Neural crest cell (in vitro differentiated cells): ENCODE measurements at regions not wholly inside any gene's neighbourhood (a gene's known extent, or its start where the extent isn't known, plus 50 kb on each side); places are given as distances from the start of the nearest gene placed in this dataset.
A peak's percentile ranks its signal among the peaks of the same experiment; 100 is the strongest.

Experiments
- DNase-seq: peaks from one replicate; pipeline ENCODE4 v3.0.0; 2021; ENCODE audit warnings: low read depth, mixed read lengths, low spot score
- H3K27ac Mint-ChIP-seq: one replicate; pipeline ENCODE4 v1.8.0; 2021; ENCODE audit warnings: mild to moderate bottlenecking, mixed read lengths; ENCODE audit not compliant: unreplicated experiment
- H3K27me3 Mint-ChIP-seq: 2 replicates; pipeline ENCODE4 v1.8.0; 2021; ENCODE audit warnings: low read depth, mild to moderate bottlenecking, mixed read lengths
- H3K36me3 Mint-ChIP-seq: 2 replicates; pipeline ENCODE4 v1.8.0; 2021; ENCODE audit warnings: low read depth, mild to moderate bottlenecking, mixed read lengths
- H3K4me1 Mint-ChIP-seq: 2 replicates; pipeline ENCODE4 v1.8.0; 2021; ENCODE audit warnings: mixed read lengths
- H3K4me3 Mint-ChIP-seq: one replicate; pipeline ENCODE4 v1.8.0; 2021; ENCODE audit warnings: mild to moderate bottlenecking, mixed read lengths
- H3K9me3 Mint-ChIP-seq: 2 replicates; pipeline ENCODE4 v1.8.0; 2021; ENCODE audit warnings: mixed read lengths
- CTCF ChIP-seq: fragments of 200-600 bp; sonication (generic); conservative IDR thresholded peaks from 2 replicates; pipeline ENCODE4 v1.5.0; 2021; ENCODE audit warnings: antibody characterized with exemption, mild to moderate bottlenecking

DNA sequence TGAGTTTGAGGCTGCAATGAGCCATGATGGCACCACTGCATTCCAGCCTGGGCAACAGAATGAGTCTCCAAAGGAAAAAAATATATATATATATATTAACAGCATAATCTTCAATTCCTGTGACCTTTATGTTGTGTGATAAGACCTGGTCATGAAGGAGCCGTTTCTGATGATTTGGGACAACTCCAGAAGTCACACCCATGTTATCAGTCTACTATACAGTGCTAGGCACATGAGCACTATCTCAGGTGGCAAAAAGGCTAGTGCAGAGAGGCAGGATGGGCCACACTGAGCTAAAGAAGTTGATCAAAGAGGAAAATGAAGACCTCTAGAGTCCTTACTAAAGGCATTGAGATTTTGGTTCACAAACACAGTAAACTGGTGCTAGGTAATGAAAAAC lies 205.0 kb upstream of the RAD23B start:
- Mint-ChIP-seq H3K27ac (no peak overlapping the region), H3K4me3 (no peak overlapping the region), H3K9me3 (no peaks in the 10 kb centered on the region), H3K4me1 (no peaks in the 10 kb centered on the region), H3K36me3 (no peaks in the 10 kb centered on the region), H3K27me3 (no peaks in the 10 kb centered on the region)
- no peak for DNase-seq
- TF ChIP-seq CTCF = no peak

GRCh38 chr9:107079589-107079988 lies 203.5 kb upstream of the RAD23B start:
- Mint-ChIP-seq H3K9me3 (no peaks in the 10 kb centered on the region), H3K27me3 (no peaks in the 10 kb centered on the region), H3K4me3 (no peak overlapping the region), H3K36me3 (no peaks in the 10 kb centered on the region), H3K4me1 (no peaks in the 10 kb centered on the region), H3K27ac (peak overlapping the region; percentile 64)
- TF ChIP-seq CTCF = no peak
- no peak for DNase-seq

DNA sequence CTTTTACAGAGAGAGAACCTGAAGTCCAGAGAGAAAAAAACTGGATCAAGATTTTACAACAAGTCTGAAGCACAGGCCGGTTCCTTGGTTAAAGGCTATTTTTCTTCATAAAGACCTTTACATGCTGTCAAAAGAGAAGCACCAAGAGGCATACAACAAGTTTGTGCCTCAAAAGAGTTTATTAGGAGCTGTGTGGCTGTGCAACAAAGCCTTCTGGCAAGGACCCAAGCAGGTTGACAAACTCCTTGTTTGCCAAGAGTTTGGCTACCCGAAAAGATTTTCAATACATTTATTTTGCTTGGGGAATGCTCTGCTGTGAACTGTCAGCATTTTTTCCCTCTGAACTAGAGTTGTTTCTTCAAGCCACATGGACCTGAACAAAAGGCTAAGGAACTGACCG lies 202.9 kb upstream of the RAD23B start:
- no peak for TF ChIP-seq CTCF
- Mint-ChIP-seq H3K4me3 (no peak overlapping the region), H3K27ac (no peak overlapping the region)

DNA sequence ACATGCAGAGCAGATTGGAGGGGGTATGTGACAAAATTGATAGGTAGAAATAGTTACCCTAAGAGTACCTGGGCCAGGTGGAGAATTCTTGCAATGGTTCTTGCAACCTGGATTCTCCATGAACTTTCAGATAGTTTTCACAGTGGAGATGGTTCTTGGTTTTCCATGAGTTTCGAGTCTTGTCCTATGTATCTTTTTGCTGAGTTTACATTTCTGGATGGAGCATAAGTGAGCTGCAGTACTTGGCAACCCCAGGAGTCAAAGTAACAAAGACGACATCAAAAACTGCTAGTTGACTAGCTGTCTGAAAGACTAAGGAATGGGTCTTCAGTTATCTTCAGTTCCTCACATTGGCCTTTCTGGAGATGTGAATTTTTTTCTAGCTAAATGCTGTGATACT lies 196.6 kb upstream of the RAD23B start:
- Mint-ChIP-seq H3K27ac (no peak overlapping the region), H3K27me3 (no peaks in the 10 kb centered on the region), H3K4me1 (no peaks in the 10 kb centered on the region), H3K9me3 (peaks cover 8% of the 10 kb centered on the region), H3K36me3 (peaks cover 9% of the 10 kb centered on the region), H3K4me3 (no peak overlapping the region)
- no peak for TF ChIP-seq CTCF
- DNase-seq = no peak

More for the DNA sequence above, 202.9 kb upstream of the RAD23B start:
- H3K36me3 Mint-ChIP-seq = no peaks in the 10 kb centered on the region
- H3K4me1 Mint-ChIP-seq = no peaks in the 10 kb centered on the region
- H3K9me3 Mint-ChIP-seq = no peaks in the 10 kb centered on the region
- no peak for DNase-seq
- no peaks in the 10 kb centered on the region for H3K27me3 Mint-ChIP-seq

DNA sequence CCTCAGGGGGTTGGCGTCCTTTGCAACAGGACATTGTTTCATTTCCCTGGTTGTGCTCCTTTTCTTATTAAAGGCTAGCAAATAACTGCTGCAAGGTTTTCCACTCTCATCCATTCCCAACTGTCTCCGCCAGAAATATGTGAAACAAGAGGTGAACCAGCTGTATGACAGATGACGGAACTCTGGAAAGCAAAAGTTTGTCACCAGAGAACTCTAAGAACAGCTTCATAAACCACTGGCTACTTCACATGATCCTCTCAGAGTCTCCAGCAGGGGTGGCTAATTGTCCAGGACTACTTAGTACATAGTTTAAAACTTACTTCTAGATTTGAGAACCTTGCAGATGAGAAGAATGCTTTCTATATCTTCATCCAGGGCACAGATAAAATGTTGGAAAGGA lies 195.9 kb upstream of the RAD23B start:
- TF ChIP-seq CTCF = no peak
- Mint-ChIP-seq H3K4me3 (no peak overlapping the region), H3K27ac (no peak overlapping the region), H3K9me3 (peaks cover 8% of the 10 kb centered on the region), H3K4me1 (no peaks in the 10 kb centered on the region), H3K36me3 (peaks cover 9% of the 10 kb centered on the region), H3K27me3 (no peaks in the 10 kb centered on the region)
- no peak for DNase-seq

GRCh38 chr9:107090218-107090617 lies 192.9 kb upstream of the RAD23B start:
- Mint-ChIP-seq H3K4me1 (no peaks in the 10 kb centered on the region), H3K4me3 (no peak overlapping the region), H3K27ac (no peak overlapping the region), H3K9me3 (peaks cover 10% of the 10 kb centered on the region), H3K27me3 (no peaks in the 10 kb centered on the region), H3K36me3 (peaks cover 9% of the 10 kb centered on the region)
- DNase-seq = no peak
- no peak for TF ChIP-seq CTCF
